ENCODE measurements at regions not wholly inside any gene's neighbourhood (a gene's known extent, or its start where the extent isn't known, plus 50 kb on each side); places are given as distances from the start of the nearest gene placed in this dataset.

DNA sequence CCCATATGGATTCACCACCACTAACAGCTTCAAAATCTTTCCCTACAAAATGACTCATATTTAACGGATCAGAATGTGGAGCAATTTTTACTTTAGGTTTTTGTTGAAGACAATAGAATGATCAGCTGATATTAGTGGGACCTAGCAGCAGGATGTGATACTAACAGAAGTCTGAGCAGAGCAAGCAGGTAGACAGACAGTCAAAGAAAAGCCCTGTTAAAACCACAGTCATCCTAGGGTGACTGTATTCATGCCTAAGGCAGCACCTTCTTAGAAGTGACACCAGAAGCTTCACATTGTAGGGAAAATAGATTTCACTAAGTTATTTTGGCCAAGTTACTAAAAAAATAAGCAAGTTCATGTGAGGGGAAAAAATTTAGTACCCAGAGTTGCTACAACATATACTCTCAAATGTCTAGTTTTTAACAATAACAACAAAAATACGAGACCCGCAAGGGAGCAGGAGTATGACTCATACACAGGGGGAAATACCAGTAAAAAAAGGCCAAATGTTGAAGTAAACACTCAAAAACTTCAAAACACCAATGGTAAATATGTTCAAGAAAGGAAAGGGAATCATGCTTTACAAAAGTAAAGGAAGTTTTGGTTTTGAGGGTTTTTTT is 590.9 kb downstream of the EPHA3 start (continued):
- TF ChIP-seq SIX5 (IDR thresholded peaks at IDR 0.05; ENCODE audit: low read depth, low read length), result no peak
- no peak for TF ChIP-seq TAF1 (IDR thresholded peaks at IDR 0.05; ENCODE audit: low read depth, low read length)
- no peak for TF ChIP-seq BACH1 (IDR thresholded peaks at IDR 0.05; ENCODE audit: low read length)
- TF ChIP-seq GTF2F1 (IDR thresholded peaks at IDR 0.05; ENCODE audit: borderline replicate concordance, low read depth, low read length), result no peak

All from H1 (cell line).